ENCODE measurements at regions not wholly inside any gene's neighbourhood (a gene's known extent, or its start where the extent isn't known, plus 50 kb on each side); places are given as distances from the start of the nearest gene placed in this dataset.

DNA sequence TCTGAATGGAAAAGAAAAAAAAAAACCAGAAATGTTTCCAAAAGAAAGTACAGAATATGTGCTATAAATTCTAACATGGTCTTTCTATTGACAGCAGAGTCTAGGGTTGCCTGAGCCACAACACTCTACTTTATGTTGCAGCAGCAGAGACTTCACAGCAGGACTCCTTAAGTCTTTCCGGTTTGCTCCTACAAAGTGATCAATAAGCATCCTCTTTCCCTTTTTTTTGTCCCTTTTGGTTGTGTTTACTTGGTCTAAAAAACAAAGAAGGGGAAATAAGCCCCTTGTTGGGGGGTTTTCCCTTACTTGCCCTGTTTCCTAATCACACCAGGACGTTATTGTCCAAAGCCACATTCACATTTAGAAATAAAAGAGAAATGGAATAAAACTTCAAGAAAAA is 163.1 kb upstream of the MPPED2 start:
- no peak overlapping the region for H3K4me3 ChIP-seq (ENCODE audit: low read depth, low read length)
- no peak for DNase-seq (ENCODE audit: low read depth)
- TF ChIP-seq, protein P1, sequence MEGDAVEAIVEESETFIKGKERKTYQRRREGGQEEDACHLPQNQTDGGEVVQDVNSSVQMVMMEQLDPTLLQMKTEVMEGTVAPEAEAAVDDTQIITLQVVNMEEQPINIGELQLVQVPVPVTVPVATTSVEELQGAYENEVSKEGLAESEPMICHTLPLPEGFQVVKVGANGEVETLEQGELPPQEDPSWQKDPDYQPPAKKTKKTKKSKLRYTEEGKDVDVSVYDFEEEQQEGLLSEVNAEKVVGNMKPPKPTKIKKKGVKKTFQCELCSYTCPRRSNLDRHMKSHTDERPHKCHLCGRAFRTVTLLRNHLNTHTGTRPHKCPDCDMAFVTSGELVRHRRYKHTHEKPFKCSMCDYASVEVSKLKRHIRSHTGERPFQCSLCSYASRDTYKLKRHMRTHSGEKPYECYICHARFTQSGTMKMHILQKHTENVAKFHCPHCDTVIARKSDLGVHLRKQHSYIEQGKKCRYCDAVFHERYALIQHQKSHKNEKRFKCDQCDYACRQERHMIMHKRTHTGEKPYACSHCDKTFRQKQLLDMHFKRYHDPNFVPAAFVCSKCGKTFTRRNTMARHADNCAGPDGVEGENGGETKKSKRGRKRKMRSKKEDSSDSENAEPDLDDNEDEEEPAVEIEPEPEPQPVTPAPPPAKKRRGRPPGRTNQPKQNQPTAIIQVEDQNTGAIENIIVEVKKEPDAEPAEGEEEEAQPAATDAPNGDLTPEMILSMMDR (conservative IDR thresholded peaks at IDR 0.05; ENCODE audit: low read depth, low read length), result no peak

DNA sequence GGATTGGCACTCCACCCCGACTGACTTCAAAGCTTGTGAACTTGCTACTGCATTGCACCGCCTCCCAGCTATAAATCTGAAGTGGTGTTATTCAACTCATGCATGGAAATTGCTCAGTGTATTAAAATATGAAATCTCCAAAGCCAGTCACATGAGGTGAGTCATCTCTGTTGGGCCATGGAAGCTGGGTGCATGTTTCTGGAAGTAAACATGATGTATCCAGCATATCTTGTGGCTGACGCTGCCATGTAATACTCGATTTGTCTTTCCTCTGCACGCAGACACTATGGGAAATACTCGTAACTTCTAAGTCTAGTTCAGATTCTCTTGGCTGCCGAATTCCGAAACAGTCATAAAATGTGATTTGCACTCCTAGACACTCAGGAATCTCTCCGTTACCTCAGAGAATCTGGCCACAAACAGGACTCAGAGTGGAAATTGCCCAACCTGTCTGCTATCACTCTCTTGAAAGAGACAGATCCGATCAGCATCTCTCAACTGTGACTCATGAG is 154.9 kb upstream of the MPPED2 start:
- H3K4me3 ChIP-seq (ENCODE audit: low read depth, low read length), result no peak overlapping the region
- peak; percentile 35 for DNase-seq (ENCODE audit: low read depth)
- TF ChIP-seq, protein P1 (conservative IDR thresholded peaks at IDR 0.05; ENCODE audit: low read depth, low read length), result no peak

DNA sequence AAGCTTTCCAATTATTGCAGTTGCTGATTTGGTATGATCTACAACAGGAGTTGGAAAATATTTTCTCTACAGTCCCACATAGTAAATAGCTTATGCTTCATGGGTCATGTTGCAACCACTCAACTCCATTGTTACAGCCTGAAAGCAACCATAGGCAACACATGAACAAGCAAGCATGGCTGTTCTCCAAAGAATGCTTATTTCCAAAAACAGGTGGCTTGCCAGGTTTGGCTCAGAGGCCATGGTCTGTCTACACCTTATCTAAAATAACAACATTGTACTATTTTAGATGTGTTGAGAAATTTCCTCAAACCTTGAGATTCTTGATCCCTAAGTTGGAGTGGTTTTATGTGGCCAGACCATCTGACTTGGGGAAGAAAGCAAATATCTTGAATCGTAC is 153.9 kb upstream of the MPPED2 start:
- H3K4me3 ChIP-seq (ENCODE audit: low read depth, low read length), result no peak overlapping the region
- TF ChIP-seq, protein P1 (conservative IDR thresholded peaks at IDR 0.05; ENCODE audit: low read depth, low read length), result no peak
- DNase-seq (ENCODE audit: low read depth), result no peak

DNA sequence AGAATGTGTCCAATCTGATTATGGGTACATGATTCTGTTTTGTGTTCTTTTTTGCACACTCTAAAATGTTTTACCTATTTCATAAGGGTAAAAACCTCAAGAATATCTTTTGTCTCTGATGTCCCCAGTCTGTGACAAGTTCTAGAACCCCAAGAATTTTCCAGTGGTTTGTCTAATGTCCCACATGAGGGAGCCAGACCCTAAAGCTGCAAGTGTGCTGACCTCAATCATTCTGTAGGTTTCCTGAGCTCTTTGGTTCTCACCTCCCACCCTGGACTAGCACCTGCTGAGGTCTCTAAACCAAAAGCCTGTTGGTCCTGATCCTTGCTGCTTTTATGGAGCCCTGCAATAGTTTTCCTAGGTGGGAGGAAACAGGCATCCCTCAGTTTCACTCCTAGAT is 149.8 kb upstream of the MPPED2 start:
- no peak for DNase-seq (ENCODE audit: low read depth)
- TF ChIP-seq, protein P1 (conservative IDR thresholded peaks at IDR 0.05; ENCODE audit: low read depth, low read length), result no peak
- no peak overlapping the region for H3K4me3 ChIP-seq (ENCODE audit: low read depth, low read length)

DNA sequence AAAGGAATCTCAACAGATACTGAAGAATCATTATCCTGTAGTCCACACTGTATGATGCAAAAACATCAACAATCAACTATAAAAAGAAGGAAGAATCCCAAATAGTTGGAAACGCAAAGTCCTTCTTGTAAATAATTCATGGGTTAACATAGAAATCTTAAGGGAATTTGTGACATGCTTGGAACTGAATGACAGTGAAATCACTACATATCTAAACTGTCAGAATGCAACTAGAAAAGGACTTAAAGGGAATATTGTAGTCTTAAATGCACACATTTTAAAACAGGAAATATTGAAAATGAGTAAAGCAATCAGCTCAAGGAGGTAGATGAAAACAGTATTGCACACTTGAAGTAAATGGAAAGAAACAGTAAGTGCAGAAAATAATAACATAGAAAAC is 147.6 kb upstream of the MPPED2 start:
- no peak for DNase-seq (ENCODE audit: low read depth)
- TF ChIP-seq, protein P1 (conservative IDR thresholded peaks at IDR 0.05; ENCODE audit: low read depth, low read length), result no peak
- no peak overlapping the region for H3K4me3 ChIP-seq (ENCODE audit: low read depth, low read length)

DNA sequence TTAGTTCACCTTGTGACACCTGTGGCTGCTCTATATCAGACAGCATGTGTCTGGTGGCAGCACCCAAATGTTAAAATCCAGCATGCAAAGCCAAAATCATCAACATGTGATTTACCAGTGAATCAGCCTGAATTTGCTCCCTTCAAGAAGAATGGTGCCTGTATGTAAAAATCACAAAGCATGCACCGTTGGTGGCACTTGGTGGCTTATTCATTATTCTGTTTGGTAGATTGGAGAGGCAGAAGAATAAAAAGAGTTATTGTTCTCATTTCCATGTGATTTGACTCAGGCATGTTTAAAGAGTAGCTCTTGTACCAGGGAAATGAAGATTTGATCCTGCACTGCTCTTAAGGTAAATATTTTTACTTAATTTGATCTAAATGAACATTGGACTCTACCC is 143.9 kb upstream of the MPPED2 start:
- no peak for DNase-seq (ENCODE audit: low read depth)
- TF ChIP-seq, protein P1 (conservative IDR thresholded peaks at IDR 0.05; ENCODE audit: low read depth, low read length), result no peak
- H3K4me3 ChIP-seq (ENCODE audit: low read depth, low read length), result no peak overlapping the region

DNA sequence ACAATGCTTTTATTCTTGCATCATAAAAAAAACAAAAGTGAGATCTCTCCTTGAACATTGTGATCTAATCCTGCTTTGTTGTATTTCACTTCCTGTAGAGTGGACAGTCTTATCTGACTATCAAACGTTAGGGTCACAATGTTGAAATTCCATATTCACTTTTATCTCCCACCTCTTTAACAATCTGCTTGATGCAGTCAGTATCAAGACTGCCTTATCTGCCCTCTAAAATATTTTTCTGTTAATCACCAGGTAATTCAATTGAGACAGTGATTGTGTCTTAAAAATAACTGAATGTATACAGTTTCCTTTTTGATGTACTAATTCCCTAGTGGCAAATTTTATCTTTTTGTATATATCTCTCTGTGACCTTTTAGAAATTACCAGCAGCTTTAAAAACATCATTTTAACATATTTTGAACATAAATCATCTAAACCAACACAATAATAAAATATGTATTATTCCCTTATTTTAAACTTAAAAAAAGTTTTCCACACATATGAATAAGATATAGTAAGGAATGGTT is 143.1 kb upstream of the MPPED2 start:
- no peak for DNase-seq (ENCODE audit: low read depth)
- no peak overlapping the region for H3K4me3 ChIP-seq (ENCODE audit: low read depth, low read length)
- TF ChIP-seq, protein P1 (conservative IDR thresholded peaks at IDR 0.05; ENCODE audit: low read depth, low read length), result no peak

All from choroid plexus epithelial cell (primary cell).